ENCODE measurements at regions not wholly inside any gene's neighbourhood (a gene's known extent, or its start where the extent isn't known, plus 50 kb on each side); places are given as distances from the start of the nearest gene placed in this dataset.

DNA sequence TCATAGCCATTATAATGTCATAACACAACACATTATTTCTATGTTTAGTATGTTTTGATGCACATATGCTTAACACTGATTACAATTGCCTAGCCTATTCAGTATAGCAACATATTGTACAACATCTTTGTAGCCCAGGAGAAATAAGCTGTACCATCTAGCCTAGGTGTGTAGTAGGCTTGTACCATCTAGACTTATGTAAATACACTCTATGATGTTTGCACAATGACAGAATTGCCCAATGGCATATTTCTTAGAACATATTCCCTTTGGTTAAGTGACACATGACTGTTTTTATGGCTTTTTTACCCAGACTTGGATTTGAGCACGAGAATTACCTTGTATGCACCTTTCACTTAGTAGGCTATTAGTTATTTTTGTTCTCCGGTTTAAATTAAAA, 64.5 kb upstream of the HIVEP1 start:
- TF ChIP-seq, protein P1, sequence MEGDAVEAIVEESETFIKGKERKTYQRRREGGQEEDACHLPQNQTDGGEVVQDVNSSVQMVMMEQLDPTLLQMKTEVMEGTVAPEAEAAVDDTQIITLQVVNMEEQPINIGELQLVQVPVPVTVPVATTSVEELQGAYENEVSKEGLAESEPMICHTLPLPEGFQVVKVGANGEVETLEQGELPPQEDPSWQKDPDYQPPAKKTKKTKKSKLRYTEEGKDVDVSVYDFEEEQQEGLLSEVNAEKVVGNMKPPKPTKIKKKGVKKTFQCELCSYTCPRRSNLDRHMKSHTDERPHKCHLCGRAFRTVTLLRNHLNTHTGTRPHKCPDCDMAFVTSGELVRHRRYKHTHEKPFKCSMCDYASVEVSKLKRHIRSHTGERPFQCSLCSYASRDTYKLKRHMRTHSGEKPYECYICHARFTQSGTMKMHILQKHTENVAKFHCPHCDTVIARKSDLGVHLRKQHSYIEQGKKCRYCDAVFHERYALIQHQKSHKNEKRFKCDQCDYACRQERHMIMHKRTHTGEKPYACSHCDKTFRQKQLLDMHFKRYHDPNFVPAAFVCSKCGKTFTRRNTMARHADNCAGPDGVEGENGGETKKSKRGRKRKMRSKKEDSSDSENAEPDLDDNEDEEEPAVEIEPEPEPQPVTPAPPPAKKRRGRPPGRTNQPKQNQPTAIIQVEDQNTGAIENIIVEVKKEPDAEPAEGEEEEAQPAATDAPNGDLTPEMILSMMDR (conservative IDR thresholded peaks at IDR 0.05; ENCODE audit: low read depth, low read length): no peak
- no peak for TF ChIP-seq EZH2 (IDR thresholded peaks at IDR 0.05; ENCODE audit: borderline replicate concordance, low read depth, low read length, poor library complexity, severe bottlenecking)
